ENCODE measurements at regions not wholly inside any gene's neighbourhood (a gene's known extent, or its start where the extent isn't known, plus 50 kb on each side); places are given as distances from the start of the nearest gene placed in this dataset.

- TF ChIP-seq, protein P1, sequence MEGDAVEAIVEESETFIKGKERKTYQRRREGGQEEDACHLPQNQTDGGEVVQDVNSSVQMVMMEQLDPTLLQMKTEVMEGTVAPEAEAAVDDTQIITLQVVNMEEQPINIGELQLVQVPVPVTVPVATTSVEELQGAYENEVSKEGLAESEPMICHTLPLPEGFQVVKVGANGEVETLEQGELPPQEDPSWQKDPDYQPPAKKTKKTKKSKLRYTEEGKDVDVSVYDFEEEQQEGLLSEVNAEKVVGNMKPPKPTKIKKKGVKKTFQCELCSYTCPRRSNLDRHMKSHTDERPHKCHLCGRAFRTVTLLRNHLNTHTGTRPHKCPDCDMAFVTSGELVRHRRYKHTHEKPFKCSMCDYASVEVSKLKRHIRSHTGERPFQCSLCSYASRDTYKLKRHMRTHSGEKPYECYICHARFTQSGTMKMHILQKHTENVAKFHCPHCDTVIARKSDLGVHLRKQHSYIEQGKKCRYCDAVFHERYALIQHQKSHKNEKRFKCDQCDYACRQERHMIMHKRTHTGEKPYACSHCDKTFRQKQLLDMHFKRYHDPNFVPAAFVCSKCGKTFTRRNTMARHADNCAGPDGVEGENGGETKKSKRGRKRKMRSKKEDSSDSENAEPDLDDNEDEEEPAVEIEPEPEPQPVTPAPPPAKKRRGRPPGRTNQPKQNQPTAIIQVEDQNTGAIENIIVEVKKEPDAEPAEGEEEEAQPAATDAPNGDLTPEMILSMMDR (IDR thresholded peaks at IDR 0.05; ENCODE audit: poor library complexity) = no peak
- TF ChIP-seq EZH2phosphoT487 (IDR thresholded peaks at IDR 0.05; ENCODE audit: low read depth, severe bottlenecking, unreplicated experiment) (no peak), EZH2 (IDR thresholded peaks at IDR 0.05; ENCODE audit: borderline replicate concordance) (no peak)
Measured at GRCh38 chr9:135381762-135382310, 97.7 kb upstream of the PPP1R26 start.
